ENCODE measurements at regions not wholly inside any gene's neighbourhood (a gene's known extent, or its start where the extent isn't known, plus 50 kb on each side); places are given as distances from the start of the nearest gene placed in this dataset.
"Not testable (repeated sequence)": the region's sequence is repeated elsewhere in the genome, so short reads cannot be mapped to it uniquely, and the experiment has no call there.

- no peak for DNase-seq
Observed at GRCh38 chr22:27242474-27242873, 559.1 kb downstream of the MN1 start.

DNA sequence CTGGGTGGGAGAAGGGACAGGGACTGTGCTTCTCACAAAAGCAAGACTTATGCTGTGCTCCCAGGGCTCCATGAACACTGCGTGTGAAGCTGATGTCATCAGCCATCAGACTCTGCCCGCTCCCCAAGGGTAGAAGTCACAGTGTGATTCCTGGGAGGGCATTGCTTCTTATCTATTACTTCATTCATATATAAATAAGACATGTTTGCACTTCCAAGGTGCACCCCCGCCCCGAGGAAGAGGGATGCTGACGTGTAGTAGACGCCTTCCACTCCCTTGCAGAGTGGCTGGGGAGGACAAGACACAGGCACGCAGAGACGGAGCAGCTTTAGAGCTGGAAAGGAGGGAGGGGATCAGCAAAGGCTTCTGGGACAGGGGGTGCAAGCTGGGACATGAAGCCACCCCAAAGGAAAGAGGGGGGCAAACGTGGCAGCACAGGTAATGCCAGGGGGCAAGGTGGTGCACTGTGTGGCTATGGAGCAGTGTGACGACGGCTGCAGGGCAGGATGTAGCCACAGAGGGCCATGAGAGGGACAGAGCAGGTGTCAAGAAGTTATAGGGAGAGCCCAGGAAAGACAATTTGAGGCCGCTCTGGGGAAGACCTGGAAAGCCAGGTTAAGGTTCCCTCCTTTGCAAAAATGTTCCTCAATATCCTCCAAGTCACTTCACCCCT, 558.5 kb downstream of the MN1 start:
- DNase-seq, result no peak

- DNase-seq, result no peak
Observed at GRCh38 chr22:27244328-27244727, 557.2 kb downstream of the MN1 start.

GRCh38 chr22:27245056-27245455, 556.5 kb downstream of the MN1 start:
- no peak for DNase-seq

- no peak for DNase-seq
Observed at GRCh38 chr22:27246558-27246957, 555.0 kb downstream of the MN1 start.

DNA sequence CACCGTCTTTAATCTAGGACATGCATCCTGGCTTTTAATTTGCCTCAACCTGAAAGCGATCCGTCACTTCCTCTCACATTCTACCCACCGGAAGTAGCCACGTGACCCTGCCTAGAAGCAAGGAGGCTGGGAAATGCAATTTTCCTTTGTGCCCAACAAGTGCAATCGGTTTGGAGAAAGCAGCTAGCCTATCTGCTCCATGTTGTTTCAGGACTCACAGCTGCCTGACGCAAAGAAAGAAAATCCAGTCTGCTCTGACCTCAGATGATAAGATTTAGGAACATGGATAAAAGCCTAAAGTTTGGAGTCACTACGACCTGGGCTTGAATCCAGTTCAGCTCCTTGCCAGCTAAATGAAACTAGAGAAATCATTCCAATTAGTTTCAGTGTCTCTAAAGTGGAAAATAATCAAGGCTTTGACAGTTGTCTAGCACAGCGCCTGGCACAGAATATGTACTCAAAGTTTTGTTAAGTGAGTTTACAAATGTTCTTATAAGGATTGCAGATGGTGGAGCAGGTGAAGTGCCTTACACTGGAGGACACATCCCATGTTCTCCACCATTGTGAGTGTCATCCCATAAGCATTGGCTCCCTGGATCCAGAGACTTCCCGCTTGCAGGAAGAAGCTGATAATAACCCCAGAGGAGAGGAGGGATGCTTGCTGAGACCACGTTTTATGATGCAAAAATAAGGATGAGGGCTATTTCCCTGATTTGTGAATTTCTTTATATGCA, 553.7 kb downstream of the MN1 start:
- DNase-seq, result peak in 1 of 58 donors; percentile 4

- DNase-seq, result no peak
Observed at GRCh38 chr22:27250418-27250817, 551.1 kb downstream of the MN1 start.

DNA sequence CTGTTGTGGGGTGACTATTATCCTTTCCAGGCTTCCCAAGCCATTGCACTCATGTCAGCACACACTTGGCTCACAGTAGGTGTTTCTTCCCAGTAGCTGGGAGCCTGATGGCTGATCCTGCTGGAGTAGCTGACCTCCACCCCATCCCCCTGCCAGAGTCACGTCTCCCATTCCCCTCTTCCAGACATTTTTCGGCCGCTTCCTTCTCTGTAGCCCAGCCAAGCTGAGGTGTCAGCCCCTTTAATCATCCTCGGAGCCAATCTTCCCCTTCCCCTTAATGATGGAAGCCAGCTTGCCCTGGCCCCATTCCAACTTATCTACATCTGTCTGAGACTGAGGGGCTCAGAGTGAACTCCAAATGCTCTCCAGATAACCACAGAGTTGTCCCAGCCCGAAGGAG, 550.7 kb downstream of the MN1 start:
- no peak for DNase-seq

DNA sequence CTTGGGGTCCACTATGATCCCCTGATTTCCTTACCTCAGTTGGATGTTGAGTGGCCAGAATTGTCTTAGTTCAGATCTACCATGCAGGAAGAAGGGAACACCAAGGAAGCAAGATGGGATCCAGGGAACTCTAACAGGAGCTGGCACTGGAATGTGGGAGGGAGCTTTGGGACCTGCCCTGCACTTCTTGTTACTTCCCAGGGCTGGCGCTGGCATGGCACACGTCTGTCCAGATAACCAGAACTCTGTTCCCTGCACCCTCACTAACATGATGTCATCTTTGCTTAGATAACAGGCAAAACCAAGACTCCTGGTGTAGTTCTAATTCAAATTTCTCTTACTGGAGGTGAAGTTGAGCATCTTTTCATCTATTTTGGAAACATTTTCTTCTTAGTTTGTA, 550.0 kb downstream of the MN1 start:
- DNase-seq, result no peak

DNA sequence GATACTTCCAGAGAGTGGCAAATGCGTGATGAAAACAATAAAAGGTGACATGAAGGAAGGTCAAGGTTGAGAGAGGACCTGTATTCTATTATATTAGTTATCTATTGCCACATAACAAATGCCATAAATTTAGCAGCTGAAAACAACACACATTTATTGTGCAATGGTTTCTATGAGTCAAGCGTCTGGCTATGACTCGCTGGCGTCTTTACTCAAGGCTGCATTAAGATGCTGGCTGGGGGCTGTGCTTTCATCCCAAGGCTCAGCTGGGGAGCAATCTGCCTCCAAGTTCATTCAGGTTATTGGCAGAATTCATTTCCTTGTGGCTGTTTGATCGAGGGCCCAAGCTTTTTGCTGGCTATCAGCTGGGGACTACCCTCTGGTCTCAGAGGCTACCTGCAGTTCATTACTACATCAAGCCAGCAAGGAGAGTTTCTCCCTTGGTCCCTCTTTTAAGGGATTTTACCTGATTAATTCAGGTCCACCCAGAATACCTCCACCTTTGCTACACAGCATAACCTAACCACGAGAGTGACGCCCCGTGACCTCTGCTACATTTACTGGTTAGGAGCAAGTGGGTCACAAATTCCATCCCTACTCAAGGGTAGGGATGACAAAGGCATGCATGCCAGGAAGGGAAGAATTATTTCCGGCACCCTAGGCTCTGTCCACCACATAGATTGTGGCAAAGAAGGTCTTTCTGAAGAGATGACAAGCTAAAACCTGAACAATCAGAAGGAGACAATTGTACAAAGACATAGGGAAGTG, 549.1 kb downstream of the MN1 start:
- no peak for DNase-seq

DNA sequence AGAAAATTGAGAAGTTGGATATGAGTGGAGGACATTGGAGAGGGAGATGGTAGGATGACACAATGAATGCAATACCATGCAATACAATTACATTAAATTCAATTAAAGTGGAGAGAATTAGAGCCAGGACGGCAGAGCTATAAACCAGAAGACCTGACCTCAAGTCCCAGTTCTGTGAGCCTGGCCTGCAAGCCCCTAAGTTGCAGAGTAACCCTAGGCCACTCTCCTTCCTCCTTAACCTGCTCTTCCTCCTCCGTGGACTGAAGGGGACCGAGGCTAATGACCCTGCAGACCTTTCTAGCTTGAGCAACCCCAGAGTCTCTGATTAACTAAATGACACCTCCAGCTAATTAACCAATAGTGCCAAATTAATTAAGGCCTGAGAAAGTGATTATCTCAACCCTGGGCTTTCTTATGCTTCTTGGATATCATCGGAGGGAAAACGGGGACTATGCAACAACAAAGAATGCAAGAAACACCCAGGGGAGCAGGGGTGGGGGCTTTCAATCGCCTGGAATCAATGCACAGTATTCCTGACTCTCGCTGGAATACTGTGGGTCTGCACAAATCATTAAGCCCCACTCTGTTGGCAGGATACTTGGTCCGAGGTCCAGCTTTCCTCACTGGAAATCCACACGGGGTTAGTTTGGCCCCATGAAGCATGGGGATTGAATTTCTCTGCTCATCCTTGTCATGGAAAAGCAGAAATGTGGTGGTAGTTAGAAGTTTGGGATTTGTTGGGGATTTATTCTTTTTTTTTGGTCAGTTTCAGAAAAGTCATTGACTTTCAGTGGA, 548.3 kb downstream of the MN1 start:
- no peak for DNase-seq

GRCh38 chr22:27254063-27254462, 547.5 kb downstream of the MN1 start:
- DNase-seq, result not testable (repeated sequence)

- no peak for DNase-seq
Observed at GRCh38 chr22:27255580-27255979, 546.0 kb downstream of the MN1 start.

DNA sequence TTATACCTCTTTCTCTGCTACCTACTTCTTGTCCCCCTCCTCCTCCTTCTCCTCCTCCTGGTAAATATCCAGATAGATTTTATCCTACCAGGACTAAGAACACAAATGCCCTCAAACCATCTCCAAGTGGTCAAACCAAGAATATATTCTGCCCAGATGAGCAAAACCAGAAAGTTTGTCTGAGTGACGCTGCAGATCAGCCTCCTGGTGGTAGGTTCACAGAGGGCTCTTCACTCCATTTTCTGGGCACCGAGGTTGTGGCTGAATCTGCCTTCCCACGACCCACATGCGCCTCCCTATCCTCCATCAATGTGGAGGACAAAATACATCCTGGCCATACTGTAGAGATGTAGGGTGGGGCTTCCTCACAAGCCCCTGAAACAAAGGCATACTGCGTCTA, 543.6 kb downstream of the MN1 start:
- no peak for DNase-seq

GRCh38 chr22:27258616-27259172, 542.9 kb downstream of the MN1 start:
- DNase-seq, result no peak

DNA sequence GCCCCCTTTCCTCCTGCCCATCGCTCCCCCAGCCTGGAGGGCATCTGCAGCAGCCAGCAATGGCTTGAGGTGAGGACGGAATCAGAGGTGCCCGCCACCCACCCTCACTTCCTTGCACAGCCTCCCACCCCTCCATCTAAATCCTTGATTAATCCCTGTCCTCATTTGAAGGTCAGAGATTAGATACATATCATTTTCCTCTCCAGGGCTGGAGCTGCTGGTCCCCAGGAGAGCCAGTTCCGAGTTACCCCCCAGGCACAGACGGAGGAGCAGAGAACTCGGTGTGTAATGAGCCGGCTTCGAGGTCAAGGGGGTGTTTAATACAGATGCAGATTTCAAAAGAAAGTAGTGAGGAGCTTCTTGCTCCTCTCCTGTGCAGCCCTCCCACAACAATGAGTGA, 542.1 kb downstream of the MN1 start:
- no peak for DNase-seq

- DNase-seq, result no peak
Observed at GRCh38 chr22:27260087-27260698, 541.4 kb downstream of the MN1 start.

GRCh38 chr22:27262361-27262760, 539.2 kb downstream of the MN1 start:
- DNase-seq, result no peak

GRCh38 chr22:27264184-27264583, 537.4 kb downstream of the MN1 start:
- DNase-seq, result no peak

- DNase-seq, result no peak
Observed at GRCh38 chr22:27267145-27267544, 534.4 kb downstream of the MN1 start.
